NCI-H1930 (cell line): ENCODE measurements at regions not wholly inside any gene's neighbourhood (a gene's known extent, or its start where the extent isn't known, plus 50 kb on each side); places are given as distances from the start of the nearest gene placed in this dataset.
"Not testable (repeated sequence)": the region's sequence is repeated elsewhere in the genome, so short reads cannot be mapped to it uniquely, and the experiment has no call there.

ENCODE experiments used
- DNase-seq, 2 experiments: peaks; one replicate each; lab custom pipeline; 2025; lab: John Stamatoyannopoulos, UW

- DNase-seq = no peak
Observed at GRCh38 chr16:58820411-58820810, 86.3 kb upstream of the GOT2 start.

GRCh38 chr16:58815181-58815888 is 81.2 kb upstream of the GOT2 start:
- no peak for DNase-seq

- no peak for DNase-seq
Observed at GRCh38 chr16:58814348-58814801, 80.3 kb upstream of the GOT2 start.

DNA sequence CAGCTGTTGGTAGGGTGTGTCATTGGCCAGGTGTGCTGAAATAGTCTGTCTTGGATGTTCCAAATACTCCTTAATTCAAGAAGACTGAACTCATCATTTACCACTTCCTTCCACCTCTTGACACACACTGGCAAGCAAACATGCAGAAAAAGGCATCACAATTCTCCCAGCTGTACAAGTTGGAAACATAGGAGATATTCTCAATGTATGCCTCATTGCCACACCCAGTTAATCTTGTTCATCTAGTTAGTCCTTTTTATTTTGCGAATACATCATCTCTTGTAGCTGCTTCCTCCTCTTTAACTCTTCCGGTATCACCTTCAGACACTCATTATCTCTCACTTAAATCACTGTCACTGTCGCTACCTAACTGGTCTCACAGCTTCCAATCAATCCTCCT is 75.1 kb upstream of the GOT2 start:
- DNase-seq = no peak

DNA sequence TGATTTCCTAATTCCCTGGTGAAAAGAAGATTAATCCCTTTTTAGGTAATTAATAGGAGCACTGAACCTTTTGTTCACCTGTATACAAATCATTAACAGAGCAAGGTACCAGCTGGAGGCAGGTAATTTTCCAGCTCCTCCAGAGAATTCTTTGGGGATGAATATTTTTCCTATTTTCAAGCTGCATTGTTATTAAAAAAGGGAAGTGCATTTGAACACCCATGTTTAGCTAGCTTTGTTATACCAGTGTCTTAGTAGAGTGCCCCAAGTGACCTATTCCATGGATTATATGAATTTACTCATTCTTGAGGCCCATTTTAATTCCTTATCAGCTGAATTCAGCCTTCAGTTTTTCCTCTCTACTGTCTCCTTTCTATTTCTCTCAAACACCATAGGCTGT is 73.2 kb upstream of the GOT2 start:
- no peak for DNase-seq

DNA sequence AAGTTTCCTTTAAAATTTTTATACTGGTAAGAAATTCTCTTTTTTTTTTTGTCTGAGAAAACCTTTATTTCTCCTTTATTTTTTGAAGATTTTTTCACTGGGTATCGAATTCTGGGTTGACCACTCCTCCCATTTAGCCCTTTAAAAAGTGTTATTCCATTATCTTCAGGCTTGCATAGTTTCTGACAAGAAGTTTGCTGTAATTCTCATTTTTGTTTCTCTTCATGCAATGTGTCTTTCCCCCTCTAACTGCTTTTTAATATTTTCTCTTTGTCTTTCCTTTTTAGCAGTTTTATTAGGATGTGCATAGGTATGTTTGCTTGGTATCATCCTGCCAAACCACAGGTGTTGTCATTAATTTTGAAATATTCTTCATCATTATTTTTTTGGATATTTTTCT is 67.7 kb upstream of the GOT2 start:
- no peak for DNase-seq

GRCh38 chr16:58797137-58797801 is 63.2 kb upstream of the GOT2 start:
- no peak for DNase-seq

DNA sequence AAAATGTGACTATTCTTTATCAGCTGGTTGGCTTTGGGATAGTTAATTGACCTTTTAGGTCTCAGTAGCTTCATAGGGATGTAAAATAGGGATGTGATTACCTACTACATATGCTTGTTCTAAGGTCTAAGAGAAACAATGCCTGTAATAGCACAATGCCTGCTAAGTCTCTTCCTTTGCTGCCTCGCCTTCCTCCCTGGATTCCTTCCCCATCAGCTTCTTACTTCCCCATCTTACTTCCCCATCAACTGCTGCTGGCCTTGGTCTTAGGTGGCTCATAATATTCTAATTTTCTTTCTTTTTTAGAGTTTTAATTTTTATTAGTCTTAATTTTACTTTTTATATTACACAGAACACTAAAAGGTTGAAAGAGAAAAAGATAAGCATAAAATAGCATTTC is 59.2 kb upstream of the GOT2 start:
- no peak for DNase-seq

DNA sequence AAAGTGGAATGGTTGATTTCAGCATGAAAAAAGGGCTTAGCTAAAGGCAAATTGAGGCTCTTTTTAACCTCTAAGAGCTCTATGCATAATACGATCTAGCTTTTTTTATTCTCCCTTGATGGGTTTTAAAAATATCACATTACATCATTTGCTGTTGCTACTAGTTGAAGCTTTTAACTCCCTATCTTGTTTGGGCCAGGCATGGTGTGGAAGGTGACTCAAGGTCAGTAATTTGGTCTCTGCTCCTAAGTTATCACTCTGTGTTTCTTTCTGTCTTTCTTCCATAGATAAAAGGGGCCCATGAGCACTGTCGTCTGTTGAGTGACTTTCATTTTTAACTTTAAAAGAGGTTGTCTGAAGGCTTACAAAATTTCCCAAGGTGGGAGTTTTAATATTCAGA is 58.1 kb upstream of the GOT2 start:
- no peak for DNase-seq

DNA sequence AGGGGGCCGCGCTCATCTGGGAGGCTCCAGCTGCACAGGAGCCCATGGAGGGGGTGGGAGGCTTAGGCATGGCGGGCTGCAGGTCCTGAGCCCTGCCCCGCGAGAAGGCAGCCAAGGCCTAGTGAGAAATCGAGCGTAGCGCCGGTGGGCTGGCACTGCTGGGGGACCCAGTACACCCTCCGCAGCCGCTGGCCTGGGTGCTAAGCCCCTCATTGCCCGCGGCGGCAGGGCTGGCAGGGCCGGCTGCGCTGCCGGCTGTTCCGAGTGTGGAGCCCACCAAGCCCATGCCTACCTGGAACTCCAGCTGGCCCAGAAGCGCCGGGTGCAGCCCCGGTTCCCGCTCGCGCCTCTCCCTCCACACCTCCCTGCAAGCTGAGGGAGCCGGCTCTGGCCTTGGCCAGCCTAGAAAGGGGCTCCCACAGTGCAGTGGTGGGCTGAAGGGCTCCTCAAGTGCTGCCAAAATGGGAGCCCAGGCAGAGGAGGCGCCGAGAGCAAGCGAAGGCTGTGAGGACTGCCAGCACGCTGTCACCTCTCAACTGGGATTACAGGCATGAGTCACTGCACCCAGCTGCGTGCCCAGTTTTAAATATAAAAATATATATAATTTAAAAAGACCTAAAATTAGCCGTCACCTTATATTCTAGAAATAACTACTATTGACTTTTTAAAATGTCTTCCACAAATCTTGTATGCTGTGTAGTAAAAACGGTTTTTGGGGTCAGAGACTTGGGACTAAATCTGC is 56.9 kb upstream of the GOT2 start:
- not testable (repeated sequence) for DNase-seq

DNA sequence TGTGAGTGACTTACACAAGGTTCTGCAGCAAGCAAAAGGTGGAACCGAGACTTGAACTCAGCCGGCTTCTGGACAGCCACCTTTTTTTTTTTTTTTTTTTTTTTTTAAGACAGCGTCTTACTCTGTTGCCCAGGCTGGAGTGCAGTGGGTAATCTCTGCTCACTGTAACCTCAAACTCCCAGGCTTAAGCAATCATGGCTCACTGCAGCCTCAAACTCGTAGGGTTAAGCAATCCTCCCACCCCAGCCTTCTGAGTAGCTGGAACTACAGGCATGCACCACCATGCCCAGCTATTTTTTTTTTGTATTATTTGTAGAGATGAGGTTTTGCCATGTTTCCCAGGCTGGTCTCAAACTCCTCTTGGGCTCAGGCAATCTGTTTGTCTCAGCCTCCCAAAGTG is 55.2 kb upstream of the GOT2 start:
- no peak for DNase-seq
